MCF 10A (cell line): ENCODE measurements at regions not wholly inside any gene's neighbourhood (a gene's known extent, or its start where the extent isn't known, plus 50 kb on each side); places are given as distances from the start of the nearest gene placed in this dataset.
A peak's percentile ranks its signal among the peaks of the same experiment; 100 is the strongest.
"Not testable (repeated sequence)": the region's sequence is repeated elsewhere in the genome, so short reads cannot be mapped to it uniquely, and the experiment has no call there.

Experiments used
- BruUV-seq: library from RNA; stranded (reverse); fragments of 400-500 nt; replicated peaks from 2 replicates; lab custom pipeline; 2021; lab: Mats Ljungman, UMichigan
- CTCF ChIA-PET: fragments of 300-600 bp; sonication (Branson Sonifier 250); formaldehyde crosslinking; extraction: SDS; loops from one replicate; lab custom pipeline; 2021; ENCODE audit warnings: antibody characterized with exemption, inconsistent platforms; lab: Yijun Ruan, JAX
- POLR2A ChIA-PET: fragments of 300-600, 350-650 bp; sonication (Branson Sonifier 250); formaldehyde crosslinking; extraction: SDS; loops from one replicate; lab custom pipeline; 2020; ENCODE audit warnings: antibody characterized with exemption, inconsistent platforms; lab: Yijun Ruan, JAX
- DNase-seq: peaks from one replicate; pipeline ENCODE4 v3.0.0-alpha.2; 2018; ENCODE audit not compliant: unreplicated experiment
- H3K27ac Mint-ChIP-seq: one replicate; pipeline ENCODE4 v1.8.0; 2022; ENCODE audit warnings: mild to moderate bottlenecking, low read depth, mixed read lengths; ENCODE audit not compliant: unreplicated experiment
- H3K27me3 Mint-ChIP-seq: one replicate; pipeline ENCODE4 v1.8.0; 2022; ENCODE audit warnings: mixed read lengths; ENCODE audit not compliant: insufficient read depth, unreplicated experiment
- H3K36me3 Mint-ChIP-seq: one replicate; pipeline ENCODE4 v1.8.0; 2022; ENCODE audit warnings: mild to moderate bottlenecking, moderate library complexity, mixed read lengths; ENCODE audit not compliant: insufficient read depth, unreplicated experiment
- H3K4me1 Mint-ChIP-seq: one replicate; pipeline ENCODE4 v1.8.0; 2022; ENCODE audit warnings: mixed read lengths; ENCODE audit not compliant: insufficient read depth, unreplicated experiment
- H3K4me3 Mint-ChIP-seq: one replicate; pipeline ENCODE4 v1.8.0; 2022; ENCODE audit warnings: mild to moderate bottlenecking, moderate library complexity, mixed read lengths; ENCODE audit not compliant: unreplicated experiment
- H3K9me3 Mint-ChIP-seq: one replicate; pipeline ENCODE4 v1.8.0; 2022; ENCODE audit warnings: mixed read lengths; ENCODE audit not compliant: unreplicated experiment
- intact Hi-C: fragments of 100-400 bp; cut with micrococcal nuclease; formaldehyde crosslinking; loops from 2 replicates; pipeline ENCODE4 v1.14.1; 2022
- TF ChIP-seq, protein P1 (sequence below): fragments of 200-600 bp; IDR thresholded peaks from one replicate; pipeline ENCODE4 v1.8.0; 2022; ENCODE audit warnings: antibody characterized with exemption, mild to moderate bottlenecking; ENCODE audit not compliant: unreplicated experiment

DNA sequence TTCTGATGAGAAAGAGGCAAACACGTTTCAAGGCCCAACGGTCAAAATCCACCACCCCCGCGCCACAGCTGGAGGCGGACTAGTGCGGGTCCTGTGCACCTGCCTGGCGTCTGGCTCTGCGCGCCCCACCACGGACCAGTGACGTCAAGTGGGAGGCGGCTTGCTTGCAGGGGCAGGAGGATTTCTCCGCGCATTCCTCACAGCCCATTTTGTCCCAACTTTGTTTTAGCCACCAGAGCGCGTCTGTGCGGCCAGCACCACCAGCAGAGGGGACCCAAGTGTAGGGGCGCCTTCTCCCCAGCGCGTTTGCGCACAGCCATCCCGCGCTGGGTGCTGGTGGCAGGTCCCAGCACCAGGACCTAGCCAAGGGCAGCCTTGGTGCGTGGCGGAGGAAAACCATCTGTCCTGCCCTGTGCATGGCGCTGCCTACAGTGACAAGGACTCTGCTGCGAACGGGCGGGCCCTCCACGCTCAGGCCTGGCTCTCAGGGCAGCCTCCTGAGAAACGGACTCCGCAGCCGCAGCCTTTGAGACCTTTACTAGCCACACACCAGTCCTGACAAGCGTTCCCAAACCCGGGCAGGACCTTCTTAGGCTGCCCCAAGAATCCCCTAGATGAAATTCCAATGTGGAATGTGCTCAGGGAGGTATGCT is 194.8 kb upstream of the EXOC2 start:
- no peaks in the 10 kb centered on the region for H3K36me3 Mint-ChIP-seq
- no peak overlapping the region for H3K4me3 Mint-ChIP-seq
- no TSS peak for BruUV-seq
- intact Hi-C loops = no loop called here
- no peak overlapping the region for H3K27ac Mint-ChIP-seq
- H3K27me3 Mint-ChIP-seq = no peaks in the 10 kb centered on the region
- TF ChIP-seq, protein P1, sequence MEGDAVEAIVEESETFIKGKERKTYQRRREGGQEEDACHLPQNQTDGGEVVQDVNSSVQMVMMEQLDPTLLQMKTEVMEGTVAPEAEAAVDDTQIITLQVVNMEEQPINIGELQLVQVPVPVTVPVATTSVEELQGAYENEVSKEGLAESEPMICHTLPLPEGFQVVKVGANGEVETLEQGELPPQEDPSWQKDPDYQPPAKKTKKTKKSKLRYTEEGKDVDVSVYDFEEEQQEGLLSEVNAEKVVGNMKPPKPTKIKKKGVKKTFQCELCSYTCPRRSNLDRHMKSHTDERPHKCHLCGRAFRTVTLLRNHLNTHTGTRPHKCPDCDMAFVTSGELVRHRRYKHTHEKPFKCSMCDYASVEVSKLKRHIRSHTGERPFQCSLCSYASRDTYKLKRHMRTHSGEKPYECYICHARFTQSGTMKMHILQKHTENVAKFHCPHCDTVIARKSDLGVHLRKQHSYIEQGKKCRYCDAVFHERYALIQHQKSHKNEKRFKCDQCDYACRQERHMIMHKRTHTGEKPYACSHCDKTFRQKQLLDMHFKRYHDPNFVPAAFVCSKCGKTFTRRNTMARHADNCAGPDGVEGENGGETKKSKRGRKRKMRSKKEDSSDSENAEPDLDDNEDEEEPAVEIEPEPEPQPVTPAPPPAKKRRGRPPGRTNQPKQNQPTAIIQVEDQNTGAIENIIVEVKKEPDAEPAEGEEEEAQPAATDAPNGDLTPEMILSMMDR = no peak
- no peaks in the 10 kb centered on the region for H3K9me3 Mint-ChIP-seq
- POLR2A ChIA-PET = no interaction called here
- peaks cover 6% of the 10 kb centered on the region for H3K4me1 Mint-ChIP-seq
- no peak for DNase-seq
- CTCF ChIA-PET = no interaction called here

DNA sequence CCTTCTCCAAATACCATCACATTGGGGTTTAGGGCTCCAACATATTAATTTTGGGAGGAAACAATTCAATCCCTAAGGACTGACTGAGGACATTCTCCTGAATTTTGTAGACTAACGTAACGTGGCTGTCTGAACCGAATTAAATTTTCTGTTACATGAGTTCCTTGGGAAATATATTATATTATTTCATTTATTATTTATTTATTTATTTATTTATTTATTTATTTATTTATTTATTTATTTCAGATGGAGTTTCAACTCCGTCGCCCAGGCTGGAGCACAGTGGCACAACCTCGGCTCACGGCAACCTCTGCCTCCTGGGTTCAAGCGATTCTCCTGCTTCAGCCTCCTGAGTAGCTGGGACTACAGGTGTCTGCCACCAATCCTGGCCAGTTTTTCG is 193.2 kb upstream of the EXOC2 start:
- DNase-seq, H3K27ac Mint-ChIP-seq, BruUV-seq, intact Hi-C loops, H3K4me3 Mint-ChIP-seq, H3K27me3 Mint-ChIP-seq, H3K36me3 Mint-ChIP-seq, H3K9me3 Mint-ChIP-seq, H3K4me1 Mint-ChIP-seq: not testable (repeated sequence)
- POLR2A ChIA-PET = interaction anchor here (0.5 kb wide), 1 partner anchor 133 kb away, joined by 3 read pairs; no protein-coding TSS in a partner anchor
- CTCF ChIA-PET = interaction anchor here (0.6 kb wide), 1 partner anchor 87 kb away, joined by 3 read pairs; no protein-coding TSS in a partner anchor

DNA sequence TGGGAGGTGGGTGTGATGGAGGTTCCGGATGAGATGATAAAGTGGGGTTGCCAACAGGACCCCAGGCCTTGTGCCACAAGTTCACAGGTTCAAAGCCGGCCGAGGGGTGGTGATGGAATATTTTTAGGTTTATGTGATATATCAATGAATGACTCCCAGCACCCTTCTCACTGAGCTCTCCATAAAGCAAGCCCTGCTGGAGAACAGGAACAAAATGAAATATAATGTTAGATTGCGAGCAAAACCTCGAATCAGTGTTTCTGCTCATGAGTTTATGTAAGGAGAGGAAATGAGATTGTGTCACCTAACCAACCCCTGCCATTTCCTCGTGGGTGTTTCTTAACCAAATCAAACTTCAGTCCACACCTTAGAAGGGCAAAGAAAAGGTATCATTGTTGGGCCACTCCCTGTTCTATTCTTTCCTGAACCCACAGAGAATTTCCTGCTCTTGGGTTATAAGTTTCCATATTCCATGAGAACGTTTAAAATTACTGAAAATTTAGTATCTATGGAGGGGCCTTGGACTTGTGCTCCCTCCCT is 192.2 kb upstream of the EXOC2 start:
- Mint-ChIP-seq H3K36me3 (no peaks in the 10 kb centered on the region), H3K4me1 (peaks cover 6% of the 10 kb centered on the region), H3K27me3 (no peaks in the 10 kb centered on the region), H3K9me3 (no peaks in the 10 kb centered on the region), H3K27ac (peak overlapping the region; percentile 27), H3K4me3 (no peak overlapping the region)
- TF ChIP-seq, protein P1 = no peak
- intact Hi-C loops = no loop called here
- CTCF ChIA-PET = no interaction called here
- POLR2A ChIA-PET = no interaction called here
- BruUV-seq = no TSS peak
- DNase-seq = peak; percentile 8

DNA sequence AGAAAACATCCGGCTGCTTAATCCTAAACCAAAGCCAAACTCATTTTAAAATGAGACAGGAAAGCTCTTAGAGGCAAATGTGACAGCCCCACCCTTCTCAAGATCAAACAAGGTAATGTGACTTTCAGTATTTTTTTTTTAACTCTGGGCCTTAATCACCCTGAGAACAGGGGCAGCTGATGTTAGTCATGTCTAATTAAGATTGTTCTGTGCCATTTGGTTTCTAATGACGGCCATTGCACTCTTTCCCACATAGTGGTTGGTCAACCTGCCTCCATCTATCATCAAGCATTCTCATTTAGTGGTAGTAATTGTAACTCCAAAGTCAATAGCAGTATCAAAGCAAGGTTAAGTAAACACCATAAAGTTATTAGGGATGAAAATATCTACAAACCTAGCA is 191.6 kb upstream of the EXOC2 start:
- Mint-ChIP-seq H3K9me3 (no peaks in the 10 kb centered on the region), H3K27ac (no peak overlapping the region), H3K4me3 (no peak overlapping the region), H3K27me3 (no peaks in the 10 kb centered on the region), H3K36me3 (no peaks in the 10 kb centered on the region), H3K4me1 (peaks cover 6% of the 10 kb centered on the region)
- intact Hi-C loops = no loop called here
- POLR2A ChIA-PET = no interaction called here
- BruUV-seq = no TSS peak
- TF ChIP-seq, protein P1 = no peak
- CTCF ChIA-PET = interaction anchor here (0.7 kb wide), 1 partner anchor 202 kb away, joined by 4 read pairs; no protein-coding TSS in a partner anchor
- DNase-seq = no peak
